ENCODE measurements at regions not wholly inside any gene's neighbourhood (a gene's known extent, or its start where the extent isn't known, plus 50 kb on each side); places are given as distances from the start of the nearest gene placed in this dataset.

- DNase-seq (ENCODE audit: low read depth), result no peak
- no peak for TF ChIP-seq CTCF (IDR thresholded peaks at IDR 0.05; ENCODE audit: low read depth, low read length, missing control alignments)
- no peak overlapping the region for H3K4me3 ChIP-seq (ENCODE audit: low read depth, low read length)
- in situ Hi-C loops (cut with HindIII; ENCODE audit: low sequenced_read_pairs), result no loop called here
Observed at GRCh38 chr7:156152390-156152789, 340.1 kb upstream of the SHH start.

- TF ChIP-seq CTCF (IDR thresholded peaks at IDR 0.05; ENCODE audit: low read depth, low read length, missing control alignments), result no peak
- in situ Hi-C loops (cut with HindIII; ENCODE audit: low sequenced_read_pairs), result no loop called here
Observed at GRCh38 chr7:156151658-156152057, 339.4 kb upstream of the SHH start.

GRCh38 chr7:156151078-156151477 lies 338.8 kb upstream of the SHH start:
- TF ChIP-seq CTCF (IDR thresholded peaks at IDR 0.05; ENCODE audit: low read depth, low read length, missing control alignments), result no peak
- DNase-seq (ENCODE audit: low read depth), result no peak
- no peak overlapping the region for H3K4me3 ChIP-seq (ENCODE audit: low read depth, low read length)
- in situ Hi-C loops (cut with HindIII; ENCODE audit: low sequenced_read_pairs), result no loop called here

More at GRCh38 chr7:156151658-156152057, 339.4 kb upstream of the SHH start:
- H3K4me3 ChIP-seq (ENCODE audit: low read depth, low read length), result no peak overlapping the region
- DNase-seq (ENCODE audit: low read depth), result no peak

DNA sequence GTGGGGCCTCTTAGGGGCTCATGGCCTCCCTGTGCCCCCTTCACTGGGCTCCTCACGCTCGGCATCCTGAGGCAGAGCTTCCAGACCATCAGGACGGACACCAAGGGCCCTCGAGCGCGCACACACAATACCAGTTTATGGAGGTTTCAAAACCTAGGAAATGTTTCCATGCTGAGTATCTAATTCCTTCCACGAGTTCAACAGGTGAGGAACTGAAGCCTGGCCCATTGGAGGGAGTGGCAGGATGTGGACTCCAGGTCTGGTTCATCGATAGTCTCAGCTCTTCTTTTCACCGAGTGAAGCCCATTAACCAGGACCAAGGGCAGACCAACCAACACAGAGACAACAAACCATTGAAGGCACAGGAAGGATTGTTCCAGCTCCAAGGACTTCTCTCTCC lies 336.7 kb upstream of the SHH start:
- in situ Hi-C loops (cut with HindIII; ENCODE audit: low sequenced_read_pairs), result no loop called here
- H3K4me3 ChIP-seq (ENCODE audit: low read depth, low read length), result no peak overlapping the region
- no peak for TF ChIP-seq CTCF (IDR thresholded peaks at IDR 0.05; ENCODE audit: low read depth, low read length, missing control alignments)
- DNase-seq (ENCODE audit: low read depth), result no peak

DNA sequence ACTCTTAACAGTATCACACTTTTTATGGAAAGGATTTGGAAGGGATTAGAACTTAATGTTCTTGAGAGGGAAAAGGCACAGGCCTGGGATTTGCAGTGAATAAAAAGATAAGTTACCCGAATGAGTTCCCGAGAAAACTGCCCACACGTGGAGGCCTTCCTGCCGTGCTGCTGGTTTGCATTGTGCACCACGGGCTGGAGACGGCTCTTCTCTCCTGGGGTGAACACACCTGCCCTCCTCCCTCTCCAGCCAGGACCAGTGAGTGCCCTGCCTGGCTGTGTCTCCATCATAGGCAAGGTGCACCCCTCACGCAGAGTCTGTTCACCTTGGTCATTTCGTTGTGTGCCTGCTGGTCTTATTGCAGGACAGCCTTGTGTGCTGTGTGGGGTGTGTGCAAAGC lies 336.3 kb upstream of the SHH start:
- in situ Hi-C loops (cut with HindIII; ENCODE audit: low sequenced_read_pairs), result no loop called here
- no peak for DNase-seq (ENCODE audit: low read depth)
- no peak overlapping the region for H3K4me3 ChIP-seq (ENCODE audit: low read depth, low read length)
- TF ChIP-seq CTCF (IDR thresholded peaks at IDR 0.05; ENCODE audit: low read depth, low read length, missing control alignments), result no peak

DNA sequence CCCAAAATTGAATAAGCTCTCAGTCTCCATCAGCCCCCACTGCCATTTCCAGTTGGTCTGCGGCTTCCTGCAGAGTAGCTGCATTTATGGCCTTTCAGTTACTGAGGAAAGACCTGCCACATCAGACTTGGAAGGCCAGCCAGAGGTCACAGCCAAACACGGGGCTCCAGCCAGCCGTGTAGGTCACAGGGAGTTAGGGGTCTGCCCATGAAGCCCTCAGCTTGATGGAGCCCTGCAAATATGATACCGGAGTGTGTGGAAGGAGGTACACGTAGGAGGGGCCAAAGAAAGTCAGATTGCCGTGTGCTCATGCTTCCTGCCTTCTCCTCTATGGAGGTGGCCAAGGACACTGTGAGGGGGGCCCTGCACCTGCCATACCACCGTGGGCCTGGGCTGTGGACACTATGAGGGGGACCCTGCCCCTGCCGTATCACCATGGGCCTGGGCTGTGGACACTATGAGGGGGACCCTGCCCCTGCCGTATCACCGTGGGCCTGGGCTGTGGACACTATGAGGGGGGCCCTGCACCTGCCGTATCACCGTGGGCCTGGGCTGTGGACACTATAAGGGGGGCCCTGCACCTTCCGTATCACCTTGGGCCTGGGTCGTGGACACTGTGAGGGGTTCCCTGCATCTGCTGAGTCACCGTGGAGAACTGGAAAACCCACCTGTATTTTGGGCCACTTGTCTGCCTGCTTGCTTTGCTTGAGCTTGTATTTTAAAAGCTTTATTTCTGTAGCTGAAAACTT lies 335.7 kb upstream of the SHH start:
- in situ Hi-C loops (cut with HindIII; ENCODE audit: low sequenced_read_pairs), result no loop called here
- TF ChIP-seq CTCF (IDR thresholded peaks at IDR 0.05; ENCODE audit: low read depth, low read length, missing control alignments), result no peak
- H3K4me3 ChIP-seq (ENCODE audit: low read depth, low read length), result no peak overlapping the region
- no peak for DNase-seq (ENCODE audit: low read depth)

Data from astrocyte of the cerebellum (primary cell).